GM21723 (cell line): ENCODE measurements at regions not wholly inside any gene's neighbourhood (a gene's known extent, or its start where the extent isn't known, plus 50 kb on each side); places are given as distances from the start of the nearest gene placed in this dataset.

Experiments
- ATAC-seq: cut with Tn5 transposase; IDR thresholded peaks from one replicate; pipeline ENCODE4 v1.9.1; 2021; ENCODE audit warnings: mild to moderate bottlenecking, moderate library complexity; ENCODE audit not compliant: unreplicated experiment

DNA sequence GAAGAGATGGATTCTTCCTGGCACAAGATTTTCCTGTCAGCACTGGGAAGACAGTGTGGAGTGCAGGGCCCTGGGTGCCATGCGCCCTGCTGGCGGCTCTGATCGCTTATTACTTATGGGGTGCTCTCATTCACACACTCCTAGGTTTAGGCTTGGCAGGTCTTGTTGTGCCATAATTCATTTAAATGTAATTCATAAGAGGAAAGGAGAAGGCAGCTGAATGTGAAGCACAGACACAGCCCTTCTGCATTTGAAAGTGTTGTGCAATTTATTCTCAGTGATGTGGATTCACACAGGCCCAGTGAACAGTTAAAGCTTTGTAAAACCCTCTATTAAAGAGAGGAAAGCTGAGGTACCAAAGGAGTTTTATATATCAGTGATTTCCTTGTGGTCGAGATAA lies 249.7 kb downstream of the C4orf33 start:
- no peak for ATAC-seq

DNA sequence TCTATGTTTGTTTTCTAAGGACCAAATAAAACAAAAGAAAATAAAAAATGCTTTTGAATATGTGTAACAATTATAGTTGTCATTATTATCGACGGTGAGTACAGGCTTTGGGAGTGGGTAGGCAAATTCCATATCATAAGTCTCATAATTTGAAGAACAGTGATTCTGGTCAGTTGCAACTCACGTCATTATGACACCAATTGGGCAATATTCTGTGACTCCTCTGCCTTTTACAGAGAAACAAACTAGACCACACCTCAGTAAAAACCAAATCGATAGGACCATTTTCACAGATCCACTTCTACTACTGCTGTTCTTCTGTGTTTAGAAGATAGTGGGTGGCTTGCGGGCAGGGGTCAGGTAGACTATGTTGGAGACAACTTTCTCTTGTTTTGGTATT lies 250.1 kb downstream of the C4orf33 start:
- no peak for ATAC-seq

- ATAC-seq = no peak
These were observed 250.8 kb downstream of the C4orf33 start for GRCh38 chr4:129346734-129347133.

DNA sequence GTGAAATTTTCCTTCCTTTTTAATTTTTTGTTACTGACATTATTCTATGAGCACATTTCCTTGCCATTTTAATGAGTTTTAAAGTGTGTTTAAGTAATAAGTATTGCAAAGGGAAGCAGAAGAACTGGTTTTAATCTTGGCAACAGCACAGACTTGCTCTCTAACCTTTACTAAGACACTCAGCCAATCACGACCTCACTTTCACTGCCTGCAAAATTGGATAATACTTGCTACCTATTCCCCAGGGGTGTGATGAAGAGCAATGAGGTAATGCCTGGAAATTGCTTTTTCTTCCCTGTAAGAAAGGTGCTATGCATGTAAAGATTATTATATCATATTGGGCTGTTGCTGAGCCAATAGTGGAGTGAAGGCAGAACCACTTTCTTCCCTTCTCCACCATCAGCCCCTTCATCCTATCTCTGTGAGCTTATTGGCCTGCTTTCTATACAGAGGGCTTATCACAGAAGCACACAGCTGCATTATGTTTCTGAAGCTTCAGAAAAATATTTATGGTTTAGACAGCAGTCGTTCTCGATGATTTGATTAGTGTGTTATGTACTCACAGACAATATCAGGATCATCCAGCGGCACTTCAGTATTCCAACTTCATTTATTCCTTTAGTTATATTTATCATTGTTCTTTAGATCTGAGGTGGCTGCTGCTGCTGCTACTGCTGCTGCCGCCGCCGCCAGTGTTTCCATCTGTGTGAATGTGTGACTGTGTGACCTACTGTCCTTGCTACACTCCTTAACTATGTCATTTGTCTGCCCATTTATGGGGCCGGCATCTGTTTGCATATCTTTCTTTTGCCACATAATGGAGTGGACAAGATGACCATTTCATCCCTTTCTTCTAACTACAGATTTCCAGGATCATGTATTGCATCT lies 255.1 kb downstream of the C4orf33 start:
- no peak for ATAC-seq

GRCh38 chr4:129352480-129352879 lies 256.5 kb downstream of the C4orf33 start:
- no peak for ATAC-seq

- no peak for ATAC-seq
These were observed 257.5 kb downstream of the C4orf33 start for GRCh38 chr4:129353490-129353889.

DNA sequence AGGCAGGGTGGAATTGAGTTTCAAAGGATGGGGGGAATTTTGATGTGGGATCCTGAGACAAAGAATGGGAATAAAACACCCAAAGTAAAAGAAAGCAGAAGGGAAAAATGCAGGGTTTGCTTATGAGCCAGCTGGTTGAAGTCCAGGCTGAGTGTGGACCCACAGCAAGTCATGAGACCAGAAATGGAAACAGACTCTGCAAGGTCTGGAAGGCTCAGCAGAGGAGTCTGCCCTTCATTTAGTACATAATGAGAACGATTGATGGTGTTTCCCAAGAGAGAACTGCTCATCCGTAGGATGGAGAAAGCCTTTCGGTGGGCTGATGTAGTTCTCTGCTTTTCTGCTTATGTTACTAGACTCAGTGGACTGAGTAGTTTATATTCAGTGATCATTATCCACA lies 259.1 kb downstream of the C4orf33 start:
- ATAC-seq = no peak

DNA sequence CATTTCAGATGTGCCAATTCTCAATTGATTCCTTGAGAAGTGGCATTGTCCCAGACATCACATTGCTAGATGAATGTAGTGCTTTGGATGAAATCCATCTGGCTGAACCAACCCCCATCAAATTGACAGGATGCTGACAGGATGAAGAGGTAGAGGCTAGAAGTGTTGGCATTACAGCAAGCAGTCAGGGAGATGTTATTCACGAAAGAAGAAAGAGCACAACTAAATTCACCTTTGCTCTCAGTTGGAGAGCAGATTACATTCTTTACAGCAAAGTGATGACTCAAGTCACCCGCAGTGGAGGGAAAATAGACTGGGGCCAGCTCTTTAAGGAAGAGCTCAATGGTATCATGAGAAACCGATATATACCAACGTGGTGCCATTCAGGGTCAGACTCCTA lies 259.6 kb downstream of the C4orf33 start:
- no peak for ATAC-seq

- no peak for ATAC-seq
These were observed 262.6 kb downstream of the C4orf33 start for GRCh38 chr4:129358571-129358970.

DNA sequence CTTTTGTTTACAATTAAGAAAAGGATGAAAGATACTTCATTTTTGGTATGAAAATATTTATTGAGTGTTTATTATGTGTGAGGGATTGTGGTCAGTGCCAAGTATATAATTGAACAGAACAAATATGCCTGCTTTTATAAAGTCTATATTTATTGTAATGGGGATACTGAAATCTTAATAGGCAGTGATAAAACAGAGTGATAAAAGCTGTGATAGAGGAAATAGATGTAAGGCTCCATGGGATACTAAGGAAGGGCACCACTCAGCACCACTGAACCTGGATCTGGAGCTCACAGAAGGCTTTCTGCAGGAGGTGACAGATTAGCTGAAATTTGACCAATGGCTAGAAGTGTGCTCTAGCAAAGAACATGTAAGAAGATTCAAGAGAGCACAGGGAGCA lies 263.5 kb downstream of the C4orf33 start:
- no peak for ATAC-seq

DNA sequence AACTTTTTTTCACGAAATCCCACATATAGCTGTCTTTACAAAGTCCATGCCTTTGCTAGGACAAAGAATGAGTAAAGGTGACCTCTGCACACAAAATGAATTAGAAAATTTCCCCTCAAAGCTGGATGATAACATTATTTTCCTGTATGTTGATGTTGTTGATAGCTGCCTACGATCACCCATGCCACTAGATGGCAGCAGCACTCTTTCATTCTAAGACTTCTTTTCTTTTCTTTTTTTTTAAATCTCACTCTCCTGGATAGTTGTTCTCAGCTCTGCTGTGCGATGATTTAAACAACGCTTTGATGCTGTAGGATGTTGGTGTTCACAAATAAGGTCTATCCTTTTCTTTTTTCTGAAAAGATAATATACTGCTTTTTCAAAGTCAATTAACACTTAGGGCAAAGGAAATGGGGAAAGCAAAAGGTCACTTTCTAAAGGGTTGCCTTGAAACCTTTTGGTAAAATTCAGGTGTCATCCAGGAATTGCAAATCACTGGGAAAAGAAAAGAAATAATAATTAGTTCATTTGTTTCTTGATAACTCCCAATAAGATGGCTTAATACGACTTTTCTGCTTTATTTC lies 266.8 kb downstream of the C4orf33 start:
- ATAC-seq = peak; percentile 93

DNA sequence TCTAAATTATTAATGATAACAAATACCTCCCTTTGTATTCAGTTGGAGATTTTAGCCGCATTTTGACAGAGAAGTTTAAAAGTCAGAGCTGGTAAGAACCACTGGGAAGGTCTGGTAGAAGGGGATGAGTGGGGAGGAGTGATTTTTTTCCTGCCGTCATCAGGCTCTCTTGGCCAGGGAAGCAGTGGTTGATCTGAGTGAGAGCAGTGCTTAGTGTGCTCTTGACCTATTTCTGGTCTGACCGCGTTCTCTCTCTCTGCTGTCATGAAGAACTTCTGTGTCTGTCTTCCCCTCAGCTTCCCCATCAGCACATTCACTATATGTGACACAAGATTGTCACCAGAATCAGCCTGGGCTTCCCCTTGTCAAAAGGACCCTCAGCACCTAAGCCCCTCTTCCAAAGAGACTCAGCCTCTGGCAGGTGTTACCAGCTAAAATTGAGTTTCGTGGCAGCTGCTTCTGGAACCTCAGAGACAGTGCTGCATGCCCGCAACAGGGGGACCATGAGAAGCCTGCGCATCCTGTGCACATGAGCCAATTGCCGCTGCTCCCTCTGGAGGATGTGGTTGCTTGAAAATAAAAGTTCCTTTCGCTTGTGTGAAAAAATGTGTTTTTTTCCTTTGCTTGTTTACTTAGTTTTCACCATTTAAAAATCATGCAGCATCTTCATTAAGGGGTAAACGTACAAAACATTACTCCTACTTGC lies 268.9 kb downstream of the C4orf33 start:
- ATAC-seq = no peak

DNA sequence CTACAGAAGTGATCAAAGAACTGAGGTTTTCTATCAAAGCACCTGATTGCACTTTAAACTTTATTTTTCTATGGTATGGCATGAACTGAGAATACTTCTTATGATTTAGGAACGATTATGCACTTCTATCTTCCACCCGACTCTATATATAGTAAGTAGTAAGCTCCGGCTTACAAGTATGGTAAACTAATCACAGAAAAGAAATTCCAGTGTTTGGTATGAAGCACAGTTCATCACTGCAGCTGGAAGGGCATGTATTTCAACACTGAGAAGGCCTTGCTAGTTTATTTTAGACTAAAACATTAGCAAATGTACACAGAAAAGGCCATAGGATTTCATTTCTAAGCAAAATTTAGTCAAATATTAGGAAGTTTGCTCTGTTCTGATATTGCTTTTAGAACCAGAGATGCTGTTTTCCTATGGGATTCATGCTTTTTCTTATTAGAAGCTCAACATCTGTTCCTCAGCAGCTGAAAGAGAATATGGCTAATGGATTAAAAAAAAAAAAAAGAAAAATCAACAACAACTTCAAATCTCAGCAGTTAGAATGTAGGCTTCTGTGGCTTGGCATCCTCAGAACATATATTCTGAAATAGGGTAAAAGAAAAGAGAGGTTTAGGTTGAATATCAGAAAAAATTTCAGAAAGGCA lies 273.5 kb downstream of the C4orf33 start:
- no peak for ATAC-seq

DNA sequence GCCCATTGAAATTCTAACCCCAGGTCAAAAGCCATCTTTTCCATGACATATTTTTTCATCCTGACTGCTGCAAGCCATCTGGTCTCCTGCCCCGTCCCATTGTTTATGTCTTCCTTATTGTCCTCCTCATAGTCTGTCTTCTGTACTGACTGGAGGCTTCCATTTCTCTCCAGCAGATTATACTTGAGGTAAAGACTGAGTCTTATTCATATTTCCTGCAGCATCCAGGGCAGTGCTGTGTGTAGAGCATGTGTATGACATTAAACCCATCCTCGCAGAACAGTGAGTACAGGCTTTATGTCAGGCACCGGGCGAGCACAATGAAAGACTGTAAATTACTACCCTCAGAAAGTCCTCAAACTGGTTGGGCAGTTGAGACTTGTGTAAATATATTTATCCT lies 275.1 kb downstream of the C4orf33 start:
- no peak for ATAC-seq

DNA sequence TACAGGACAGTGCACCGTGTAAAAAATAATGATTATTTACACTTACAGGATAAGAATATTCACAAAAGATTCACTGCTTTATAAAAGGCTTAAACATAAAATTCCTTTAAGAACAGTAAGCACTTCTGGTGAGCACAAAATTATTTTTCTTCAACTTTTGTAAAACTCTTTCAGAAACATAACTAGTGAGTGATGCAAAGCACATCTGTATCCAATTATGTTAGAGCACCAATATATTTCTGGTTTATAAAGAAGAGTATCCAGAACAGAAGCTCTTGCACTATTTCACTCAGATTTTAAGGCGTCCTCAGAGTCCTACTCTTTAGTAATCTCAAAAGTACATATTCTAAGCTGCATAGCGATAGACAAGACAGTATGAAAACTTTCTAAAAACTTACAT lies 276.0 kb downstream of the C4orf33 start:
- no peak for ATAC-seq

DNA sequence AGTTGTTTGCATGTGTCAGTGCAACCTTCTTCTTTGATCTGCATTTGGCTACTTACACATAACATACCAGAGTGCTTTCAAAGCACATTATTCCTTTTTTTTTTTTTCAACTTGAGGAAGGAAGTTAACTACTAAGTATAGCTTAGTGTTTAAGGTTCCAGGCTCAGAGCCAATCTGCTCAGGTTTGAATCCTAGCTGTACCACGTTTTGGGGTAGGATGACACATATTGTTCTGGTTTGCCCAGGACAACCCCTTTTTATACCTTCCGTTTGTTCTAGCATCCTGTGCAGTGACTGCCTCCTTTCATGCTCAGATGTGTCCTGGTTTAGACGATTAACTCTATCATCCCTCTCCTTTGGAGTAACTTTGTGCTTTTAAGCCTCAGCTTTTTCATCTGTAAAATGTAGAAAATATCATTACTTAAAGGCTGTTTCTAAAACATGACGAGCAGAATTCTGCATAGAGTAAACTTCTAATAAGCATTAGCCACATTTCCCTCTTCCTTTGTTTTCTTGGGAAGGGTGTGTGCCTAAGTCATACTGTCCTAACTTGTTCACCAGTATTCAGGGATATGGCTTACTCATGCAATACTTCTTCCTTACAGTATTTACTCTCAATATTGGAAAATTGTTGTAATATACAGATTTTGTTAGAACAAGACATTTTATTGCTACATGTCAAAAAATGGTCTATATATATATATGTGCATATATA lies 281.3 kb downstream of the C4orf33 start:
- ATAC-seq = no peak

- no peak for ATAC-seq
These were observed 282.4 kb downstream of the C4orf33 start for GRCh38 chr4:129378364-129378763.

DNA sequence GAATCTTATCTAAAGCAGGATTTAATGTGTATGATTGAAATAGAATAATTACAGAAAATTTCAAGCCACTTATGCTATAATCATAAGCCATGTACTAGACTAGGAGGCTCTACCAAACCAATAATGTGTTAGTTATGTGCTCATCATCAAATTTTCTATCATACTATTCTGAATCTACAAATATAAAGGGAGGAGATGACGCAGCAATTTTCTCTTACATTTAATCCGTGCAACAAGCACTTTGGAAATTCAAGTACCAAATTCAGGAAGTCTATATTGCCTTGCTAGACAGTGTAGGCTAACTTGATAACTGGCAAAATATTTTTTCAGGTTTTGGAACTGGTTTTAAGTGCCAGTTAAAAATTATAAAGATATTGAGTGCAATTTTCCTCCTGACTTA lies 283.5 kb downstream of the C4orf33 start:
- ATAC-seq = no peak

- no peak for ATAC-seq
These were observed 289.0 kb downstream of the C4orf33 start for GRCh38 chr4:129384974-129385373.

GRCh38 chr4:129387666-129388065 lies 291.7 kb downstream of the C4orf33 start:
- ATAC-seq = no peak

- no peak for ATAC-seq
These were observed 298.0 kb downstream of the C4orf33 start for GRCh38 chr4:129393976-129394375.
